Glutamatergic neuron (in vitro differentiated cells): ENCODE measurements at regions not wholly inside any gene's neighbourhood (a gene's known extent, or its start where the extent isn't known, plus 50 kb on each side); places are given as distances from the start of the nearest gene placed in this dataset.

Experiments used
- DNase-seq: peaks from one replicate; pipeline ENCODE4 v3.0.0; 2022
- H3K27ac Mint-ChIP-seq: one replicate; pipeline ENCODE4 v1.8.0; 2020; ENCODE audit warnings: mild to moderate bottlenecking, mixed read lengths, inconsistent platforms; ENCODE audit not compliant: unreplicated experiment
- H3K27me3 Mint-ChIP-seq: one replicate; pipeline ENCODE4 v1.8.0; 2020; ENCODE audit warnings: mild to moderate bottlenecking, moderate library complexity, mixed read lengths, inconsistent platforms; ENCODE audit not compliant: unreplicated experiment
- H3K36me3 Mint-ChIP-seq: one replicate; pipeline ENCODE4 v1.8.0; 2020; ENCODE audit warnings: mild to moderate bottlenecking, mixed read lengths, inconsistent platforms; ENCODE audit not compliant: unreplicated experiment
- H3K4me1 Mint-ChIP-seq: one replicate; pipeline ENCODE4 v1.8.0; 2020; ENCODE audit warnings: mild to moderate bottlenecking, low read depth, mixed read lengths, inconsistent platforms; ENCODE audit not compliant: unreplicated experiment
- H3K4me3 Mint-ChIP-seq: one replicate; pipeline ENCODE4 v1.8.0; 2020; ENCODE audit warnings: mild to moderate bottlenecking, mixed read lengths, inconsistent platforms; ENCODE audit not compliant: unreplicated experiment
- H3K9me3 Mint-ChIP-seq: one replicate; pipeline ENCODE4 v1.8.0; 2020; ENCODE audit warnings: mild to moderate bottlenecking, moderate library complexity, mixed read lengths, inconsistent platforms; ENCODE audit not compliant: unreplicated experiment
- CTCF ChIP-seq: fragments of 200-600 bp; sonication (generic); IDR thresholded peaks from one replicate; pipeline ENCODE4 v1.5.0; 2021; ENCODE audit not compliant: partially characterized antibody, unreplicated experiment

GRCh38 chr11:134610116-134610910, 198.3 kb upstream of the B3GAT1 start:
- H3K4me1 Mint-ChIP-seq, result peaks cover 3% of the 10 kb centered on the region
- no peak overlapping the region for H3K27ac Mint-ChIP-seq
- H3K27me3 Mint-ChIP-seq, result peaks cover 5% of the 10 kb centered on the region
- H3K4me3 Mint-ChIP-seq, result no peak overlapping the region
- DNase-seq, result no peak
- H3K9me3 Mint-ChIP-seq, result peaks cover 4% of the 10 kb centered on the region
- no peak for TF ChIP-seq CTCF
- H3K36me3 Mint-ChIP-seq, result peaks cover 5% of the 10 kb centered on the region

- H3K27me3 Mint-ChIP-seq, result peaks cover 5% of the 10 kb centered on the region
- H3K4me1 Mint-ChIP-seq, result peaks cover 3% of the 10 kb centered on the region
- TF ChIP-seq CTCF, result no peak
- peaks cover 5% of the 10 kb centered on the region for H3K36me3 Mint-ChIP-seq
- no peak for DNase-seq
- H3K4me3 Mint-ChIP-seq, result no peak overlapping the region
- H3K9me3 Mint-ChIP-seq, result peaks cover 4% of the 10 kb centered on the region
- no peak overlapping the region for H3K27ac Mint-ChIP-seq
Measured at GRCh38 chr11:134609361-134610115, 197.5 kb upstream of the B3GAT1 start.

GRCh38 chr11:134607963-134608750, 196.1 kb upstream of the B3GAT1 start:
- Mint-ChIP-seq H3K9me3 (peaks cover 4% of the 10 kb centered on the region), H3K4me1 (peaks cover 3% of the 10 kb centered on the region), H3K36me3 (peaks cover 5% of the 10 kb centered on the region), H3K27me3 (peaks cover 5% of the 10 kb centered on the region), H3K4me3 (no peak overlapping the region), H3K27ac (no peak overlapping the region)
- TF ChIP-seq CTCF, result no peak
- DNase-seq, result no peak

GRCh38 chr11:134606251-134606650, 194.2 kb upstream of the B3GAT1 start:
- H3K36me3 Mint-ChIP-seq, result peaks cover 5% of the 10 kb centered on the region
- peaks cover 1% of the 10 kb centered on the region for H3K4me1 Mint-ChIP-seq
- no peak for DNase-seq
- H3K27ac Mint-ChIP-seq, result no peak overlapping the region
- no peak for TF ChIP-seq CTCF
- no peak overlapping the region for H3K4me3 Mint-ChIP-seq
- H3K27me3 Mint-ChIP-seq, result peaks cover 4% of the 10 kb centered on the region
- peaks cover 1% of the 10 kb centered on the region for H3K9me3 Mint-ChIP-seq
